GM12878 (cell line): ENCODE measurements at regions not wholly inside any gene's neighbourhood (a gene's known extent, or its start where the extent isn't known, plus 50 kb on each side); places are given as distances from the start of the nearest gene placed in this dataset.

Source experiments
- CHD1 ChIP-seq: IDR thresholded peaks from 2 replicates; pipeline ENCODE4 v1.6.1; 2012; ENCODE audit warnings: low read depth, low read length, improper control_type of control experiment
- CTCF ChIP-seq, 3 experiments: IDR thresholded peaks in 2 of 3; conservative IDR thresholded peaks in 1 of 3; 2 replicates each; pipeline ENCODE4 v1.5.1; 2011; ENCODE audit warnings: low read depth in 3 of 3, low read length in 3 of 3, mild to moderate bottlenecking in 3 of 3, control low read depth in 2 of 3, moderate library complexity in 2 of 3, inconsistent platforms in 1 of 3, mixed read lengths in 1 of 3; ENCODE audit not compliant: control insufficient read depth in 2 of 3, insufficient read depth in 1 of 3; ENCODE audit errors: extremely low read depth in 1 of 3
- EP300 ChIP-seq, 2 experiments: fragments of 150-350 bp in 1 of 2; IDR thresholded peaks; 2 replicates each; pipeline ENCODE4 v1.6.1; 2011 to 2012; ENCODE audit warnings: low read depth in 2 of 2, low read length in 2 of 2, borderline replicate concordance in 1 of 2, improper control_type of control experiment in 1 of 2, inconsistent platforms in 1 of 2; ENCODE audit not compliant: control insufficient read depth in 1 of 2
- KDM1A ChIP-seq: fragments of 200-600 bp; sonication (generic); IDR thresholded peaks from 2 replicates; pipeline ENCODE4 v1.6.1; 2016; ENCODE audit warnings: borderline replicate concordance
- NFIC ChIP-seq: IDR thresholded peaks from 2 replicates; pipeline ENCODE4 v1.6.1; 2012; ENCODE audit warnings: low read depth, mild to moderate bottlenecking, inconsistent platforms, low read length, moderate library complexity
- POLR2A ChIP-seq: IDR thresholded peaks from 2 replicates; pipeline ENCODE4 v1.6.1; 2011; ENCODE audit warnings: low read depth, mild to moderate bottlenecking, low read length
- RELA ChIP-seq: fragments of 450-650 bp; IDR thresholded peaks from 2 replicates; pipeline ENCODE4 v1.8.0; 2014; ENCODE audit warnings: borderline replicate concordance; ENCODE audit not compliant: partially characterized antibody
- REST ChIP-seq: IDR thresholded peaks from 2 replicates; pipeline ENCODE4 v1.6.1; 2012; ENCODE audit warnings: mild to moderate bottlenecking, low read depth, low read length
- RFX5 ChIP-seq: IDR thresholded peaks from 2 replicates; pipeline ENCODE4 v1.6.1; 2011; ENCODE audit warnings: low read depth, low read length, improper control_type of control experiment
- SMC3 ChIP-seq: IDR thresholded peaks from 2 replicates; pipeline ENCODE4 v1.6.1; 2011; ENCODE audit warnings: low read length, improper control_type of control experiment, borderline replicate concordance
- SRF ChIP-seq, 2 experiments: IDR thresholded peaks; 2 replicates each; pipeline ENCODE4 v1.6.1; 2011; ENCODE audit warnings: low read depth in 2 of 2, low read length in 2 of 2, mild to moderate bottlenecking in 1 of 2, moderate library complexity in 1 of 2
- TBL1XR1 ChIP-seq: IDR thresholded peaks from 2 replicates; pipeline ENCODE4 v1.6.1; 2012; ENCODE audit warnings: low read depth, low read length, improper control_type of control experiment

- no peak for TF ChIP-seq RELA
- no peak for TF ChIP-seq NFIC
- TF ChIP-seq SRF (IDR thresholded peaks at IDR 0.05; ENCODE audit: low read depth in 2 of 2, low read length in 2 of 2): no peak
- TF ChIP-seq CTCF (IDR thresholded peaks at IDR 0.05 in 2 of 3, conservative IDR thresholded peaks at IDR 0.05 in 1 of 3; ENCODE audit: control insufficient read depth in 2 of 3, extremely low read depth in 1 of 3, insufficient read depth in 1 of 3, low read depth in 3 of 3, low read length in 3 of 3): no peak
- no peak for TF ChIP-seq KDM1A
- no peak for TF ChIP-seq RFX5
- TF ChIP-seq REST: no peak
- TF ChIP-seq TBL1XR1: no peak
- TF ChIP-seq SMC3: no peak
- no peak for TF ChIP-seq EP300 (IDR thresholded peaks at IDR 0.05; ENCODE audit: borderline replicate concordance in 1 of 2, control insufficient read depth in 1 of 2, low read depth in 2 of 2, low read length in 2 of 2)
- TF ChIP-seq POLR2A: no peak
- TF ChIP-seq CHD1: no peak
Observed at GRCh38 chr9:87125819-87126218, 178.5 kb upstream of the GAS1 start.
